ENCODE measurements at regions not wholly inside any gene's neighbourhood (a gene's known extent, or its start where the extent isn't known, plus 50 kb on each side); places are given as distances from the start of the nearest gene placed in this dataset.

DNA sequence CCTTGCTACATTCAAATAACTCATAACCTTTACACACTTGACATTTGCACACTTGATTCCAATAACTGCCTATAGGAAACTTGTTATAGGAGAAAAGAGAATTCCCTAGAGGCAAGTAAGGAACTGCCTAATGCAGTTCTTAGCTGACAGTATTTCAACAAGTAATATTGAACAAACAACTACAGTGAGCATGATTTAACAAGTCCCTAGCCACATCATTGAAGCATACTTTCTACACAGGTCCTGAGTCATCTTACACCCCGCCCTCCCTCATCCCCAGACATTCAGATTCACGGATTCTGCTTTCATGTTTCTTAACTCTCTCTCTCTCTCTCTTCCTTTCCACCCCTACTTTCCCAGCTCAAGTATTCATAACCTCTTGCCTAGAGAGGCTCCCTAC, 153.5 kb downstream of the LSM5 start:
- DNase-seq: no peak

DNA sequence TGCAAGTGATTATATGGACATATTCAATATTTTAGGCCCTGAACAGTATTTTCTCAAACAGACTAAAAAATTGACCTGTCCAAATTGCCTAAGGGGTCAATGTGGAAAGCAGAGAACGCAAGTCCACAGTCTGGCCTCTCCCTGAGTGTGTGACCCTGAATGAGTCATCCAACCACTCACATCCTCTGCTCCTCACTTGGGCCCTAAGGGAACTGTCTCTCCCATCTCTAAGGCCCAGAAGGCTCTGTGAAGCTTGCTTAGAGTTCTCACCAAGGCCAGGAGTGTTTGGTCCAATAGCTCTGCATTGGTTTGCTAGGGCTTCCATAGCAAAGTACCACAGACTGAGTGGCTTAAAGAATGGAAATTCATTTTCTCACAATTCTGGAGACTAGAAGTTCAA, 155.1 kb downstream of the LSM5 start:
- no peak for DNase-seq

DNA sequence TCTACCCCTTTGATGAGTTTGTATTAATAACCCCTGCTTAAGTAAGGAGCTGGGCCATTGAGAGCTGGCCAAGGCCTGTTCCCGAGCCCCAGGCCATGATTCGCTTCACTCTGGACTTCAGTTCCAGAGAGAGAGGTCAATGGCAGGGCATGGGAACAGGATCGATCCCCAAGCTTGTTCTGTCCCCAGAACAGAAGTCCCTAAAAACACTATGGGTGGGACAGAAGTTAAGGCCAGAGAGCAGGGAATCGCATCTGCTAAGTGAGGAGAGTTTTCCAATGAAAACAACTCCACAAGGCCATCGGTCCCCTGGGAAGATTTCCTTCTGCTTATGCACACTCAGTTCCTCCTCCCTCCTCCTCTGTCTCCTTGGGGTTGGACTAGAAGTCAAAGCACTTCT, 159.6 kb downstream of the LSM5 start:
- no peak for DNase-seq

DNA sequence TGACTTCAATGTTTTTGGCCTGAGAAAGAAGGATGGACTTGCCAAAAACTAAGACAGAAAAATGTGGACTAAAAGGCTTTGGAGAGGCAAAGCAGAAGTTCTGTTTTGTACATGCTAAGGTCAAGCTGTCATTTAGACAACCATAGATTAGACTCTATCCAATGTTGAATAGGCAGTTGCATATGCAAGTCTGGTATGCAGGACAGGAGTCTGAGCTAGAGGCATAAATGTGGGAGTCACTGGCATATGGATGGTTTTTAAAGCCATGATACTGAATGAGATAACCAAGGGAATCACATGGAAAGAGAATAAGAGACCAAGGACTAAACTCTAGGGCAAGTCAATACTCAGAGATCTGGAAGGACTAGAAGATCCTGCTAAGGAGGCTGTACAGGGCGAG, 164.1 kb downstream of the LSM5 start:
- DNase-seq: no peak

DNA sequence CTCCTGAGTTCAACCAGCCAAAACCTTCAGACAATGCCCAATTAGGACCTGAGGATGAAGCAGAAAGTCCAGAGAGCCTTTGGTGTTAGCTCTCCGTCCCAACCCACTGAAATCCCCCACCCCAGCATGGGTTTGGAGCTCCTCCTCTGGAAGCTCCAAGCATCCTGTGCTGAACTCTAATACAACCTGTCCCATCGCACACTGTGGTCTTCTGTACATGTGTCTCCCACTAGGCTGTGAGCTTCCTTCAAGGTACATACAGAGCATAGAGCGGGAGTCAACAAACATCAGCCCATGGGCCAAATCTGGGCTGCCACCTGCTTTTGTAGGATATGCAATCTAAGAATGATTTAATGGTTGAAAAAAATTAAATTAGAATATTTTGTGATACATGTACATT, 166.5 kb downstream of the LSM5 start:
- no peak for DNase-seq

DNA sequence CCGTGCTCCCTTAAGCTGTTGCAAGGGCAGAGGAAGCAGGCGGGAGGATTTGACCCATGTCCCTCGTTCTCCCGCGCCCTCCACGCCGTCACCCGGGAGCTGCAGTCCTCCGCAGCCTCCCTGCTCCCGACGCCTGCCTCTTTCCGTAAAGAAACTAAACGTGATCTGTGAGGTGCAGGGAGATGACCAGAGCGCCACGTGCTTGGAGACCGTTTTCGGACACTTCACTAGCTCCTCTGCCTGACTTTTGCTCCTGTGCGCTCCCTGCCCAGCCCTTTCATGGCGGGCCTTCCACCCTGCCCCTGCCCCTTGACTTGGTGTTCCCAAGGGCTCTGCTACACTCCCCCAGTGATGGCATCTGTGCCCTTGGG, 171.2 kb downstream of the LSM5 start:
- DNase-seq: no peak

DNA sequence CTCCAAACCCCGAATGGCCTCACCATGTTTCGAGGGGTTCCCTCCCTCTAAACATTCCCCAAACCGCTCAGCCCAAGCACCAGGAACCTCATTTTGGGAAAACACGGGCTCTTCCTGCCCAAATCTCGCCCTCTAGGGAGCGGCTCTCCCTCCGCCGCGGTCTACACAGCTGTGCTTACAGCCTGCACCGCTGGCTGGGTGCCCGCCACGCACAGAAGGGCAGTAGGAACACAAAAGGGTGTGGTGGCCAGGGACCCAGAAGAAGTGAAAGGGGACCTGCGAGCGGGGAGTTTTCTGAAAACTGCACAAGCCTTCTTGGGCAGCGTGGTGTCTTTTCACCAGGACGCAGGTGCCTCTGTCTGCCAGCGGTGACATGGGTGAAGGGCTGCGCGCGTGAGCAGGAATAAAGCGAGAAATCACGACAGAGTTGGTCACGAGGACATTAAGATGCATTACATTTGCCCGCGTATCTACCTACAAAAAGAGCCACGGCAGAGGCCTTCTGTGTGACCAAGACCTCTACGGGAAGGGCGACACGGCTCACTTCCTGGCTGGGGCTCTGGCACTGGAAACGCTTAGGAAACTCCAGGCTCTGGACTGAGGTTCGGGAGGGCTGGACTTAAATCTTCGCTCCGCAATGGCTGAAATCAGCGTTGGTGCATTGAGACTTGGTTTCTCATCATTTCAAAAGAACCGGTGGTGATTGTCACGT, 171.7 kb downstream of the LSM5 start:
- no peak for DNase-seq

DNA sequence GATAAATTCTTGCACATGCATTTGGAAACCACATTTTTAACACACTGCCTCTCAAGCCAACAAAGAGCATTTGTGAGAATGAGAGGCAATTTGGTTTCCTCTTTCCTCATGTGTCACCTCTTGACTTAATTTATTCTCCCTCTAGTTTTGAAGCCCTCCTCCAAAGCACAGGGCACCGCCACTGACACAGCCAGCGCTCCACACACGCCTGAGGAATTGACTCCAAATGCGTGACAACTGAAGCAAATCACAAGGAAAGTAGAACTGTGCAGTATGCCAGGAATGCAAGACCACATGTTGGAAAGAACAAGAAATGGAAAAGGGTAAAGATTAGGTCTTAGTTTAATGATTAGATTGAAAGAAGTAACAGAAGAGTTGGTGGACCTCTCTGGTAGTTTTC, 173.3 kb downstream of the LSM5 start:
- DNase-seq: no peak

DNA sequence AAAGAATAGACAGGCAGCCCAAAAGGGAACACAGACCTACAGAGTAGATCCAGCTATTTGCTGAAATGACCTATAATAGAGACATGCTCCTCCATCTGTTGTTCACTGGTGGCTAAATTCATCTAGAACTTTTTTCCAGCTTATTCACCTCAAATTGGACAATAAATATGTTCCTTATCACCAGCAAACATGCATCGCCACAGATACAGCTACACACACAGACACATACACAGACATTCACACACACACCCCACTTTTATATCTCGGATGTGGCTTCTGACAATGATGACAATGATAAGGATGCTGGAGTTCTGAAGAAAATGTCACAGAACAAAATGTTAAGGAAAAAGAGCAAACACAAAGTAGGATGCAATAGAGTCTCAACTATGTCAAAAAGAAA, 175.4 kb downstream of the LSM5 start:
- no peak for DNase-seq

DNA sequence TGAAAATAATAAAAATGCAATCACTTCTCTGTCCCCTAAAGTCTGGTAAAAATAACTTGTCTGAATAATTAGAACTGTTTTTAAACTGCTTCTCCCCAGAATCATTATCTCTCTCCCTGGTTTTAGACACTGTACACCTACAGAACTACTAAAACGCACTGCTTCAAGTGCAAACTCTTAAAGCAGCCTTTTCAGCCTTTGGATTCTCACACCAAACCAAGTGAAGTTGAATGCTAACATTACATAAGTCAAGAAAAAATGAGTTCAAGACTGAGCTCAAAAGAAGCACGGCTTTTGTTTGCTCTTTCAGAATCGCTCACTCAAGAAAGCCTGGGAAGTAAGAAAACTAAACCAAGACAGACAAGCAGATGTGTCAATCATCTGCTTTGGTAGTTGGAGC, 188.8 kb downstream of the LSM5 start:
- no peak for DNase-seq

DNA sequence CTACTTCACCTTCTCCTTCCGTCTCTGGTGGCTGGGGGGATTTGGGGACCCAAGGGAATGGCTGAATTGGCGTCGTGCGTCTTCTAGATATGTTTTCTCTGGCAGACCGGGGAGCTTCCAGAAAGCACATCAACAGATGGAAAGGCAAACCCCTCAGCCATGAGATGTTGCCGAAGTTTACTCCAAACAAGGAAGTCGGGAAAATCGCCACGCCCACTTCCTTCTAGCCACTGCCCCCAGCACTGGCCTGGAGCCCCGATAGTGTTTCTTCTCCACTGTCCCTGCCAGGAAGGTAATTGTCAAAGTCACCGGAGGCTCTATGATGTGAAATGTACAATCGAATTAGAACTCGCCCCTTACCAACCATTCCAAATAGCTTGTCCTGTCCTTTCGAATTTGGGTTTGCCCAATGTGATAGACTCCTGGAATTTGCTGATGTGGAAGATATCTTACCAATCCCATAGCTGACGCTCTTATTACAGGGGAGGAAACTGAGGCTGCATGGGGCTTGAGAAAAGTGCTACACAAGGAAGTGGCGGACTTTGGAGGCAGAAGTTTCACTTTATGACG, 191.0 kb downstream of the LSM5 start:
- no peak for DNase-seq

DNA sequence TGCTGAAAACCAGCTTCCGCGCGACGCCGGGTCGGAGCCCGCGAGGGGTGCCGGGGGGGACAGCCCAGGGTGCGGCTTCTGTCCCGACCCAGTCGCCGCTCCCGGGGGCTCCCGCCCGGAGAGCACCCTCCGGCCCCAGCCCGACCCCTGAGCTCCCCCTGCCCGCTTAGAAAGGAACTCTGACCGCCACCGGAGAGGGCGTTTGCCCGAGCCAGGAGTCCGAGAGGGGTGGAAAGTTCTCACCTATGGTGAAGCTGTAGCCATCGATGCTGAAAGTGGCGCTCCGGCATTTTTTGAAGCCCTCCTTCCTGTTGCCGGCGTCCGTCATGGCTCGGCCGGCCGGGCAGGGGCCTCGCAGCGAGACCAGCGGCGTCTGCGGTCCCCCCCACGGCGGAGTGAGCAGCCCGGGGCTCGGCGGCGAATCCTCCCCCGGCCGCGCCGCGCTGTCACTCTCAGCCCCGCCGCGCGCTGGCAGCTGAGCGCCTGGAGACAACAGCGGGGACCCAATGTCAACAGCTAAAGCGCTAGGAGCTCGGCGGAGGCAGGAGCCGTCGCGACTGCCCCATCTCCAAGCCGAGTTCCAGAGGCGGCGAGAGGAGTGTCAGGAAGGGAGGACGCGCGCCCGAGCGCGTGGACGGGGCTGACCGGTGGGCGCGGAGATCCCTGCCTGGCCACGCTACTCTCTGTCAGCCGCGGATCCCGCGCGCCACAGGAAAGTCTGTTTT, 191.6 kb downstream of the LSM5 start:
- DNase-seq: no peak

DNA sequence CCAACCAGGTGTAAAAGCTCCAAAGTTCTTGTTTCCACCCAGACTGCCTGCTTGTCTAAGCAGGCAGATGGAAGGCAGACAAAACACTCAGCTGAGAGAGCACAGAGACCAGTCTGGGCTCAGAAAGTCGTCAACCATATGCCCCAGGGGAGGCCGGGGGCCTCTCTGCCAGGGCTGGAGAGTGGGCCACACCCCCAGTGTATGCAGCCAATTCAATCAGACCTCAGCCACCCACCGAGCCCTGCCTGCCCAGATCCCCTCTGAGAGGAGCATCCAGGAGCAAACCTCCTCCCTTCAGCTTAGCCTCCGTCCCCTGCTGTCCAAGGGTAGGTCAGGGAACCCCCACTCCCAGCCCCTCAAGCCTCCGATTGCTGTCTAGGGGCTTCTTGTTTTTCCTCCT, 196.3 kb downstream of the LSM5 start:
- no peak for DNase-seq

DNA sequence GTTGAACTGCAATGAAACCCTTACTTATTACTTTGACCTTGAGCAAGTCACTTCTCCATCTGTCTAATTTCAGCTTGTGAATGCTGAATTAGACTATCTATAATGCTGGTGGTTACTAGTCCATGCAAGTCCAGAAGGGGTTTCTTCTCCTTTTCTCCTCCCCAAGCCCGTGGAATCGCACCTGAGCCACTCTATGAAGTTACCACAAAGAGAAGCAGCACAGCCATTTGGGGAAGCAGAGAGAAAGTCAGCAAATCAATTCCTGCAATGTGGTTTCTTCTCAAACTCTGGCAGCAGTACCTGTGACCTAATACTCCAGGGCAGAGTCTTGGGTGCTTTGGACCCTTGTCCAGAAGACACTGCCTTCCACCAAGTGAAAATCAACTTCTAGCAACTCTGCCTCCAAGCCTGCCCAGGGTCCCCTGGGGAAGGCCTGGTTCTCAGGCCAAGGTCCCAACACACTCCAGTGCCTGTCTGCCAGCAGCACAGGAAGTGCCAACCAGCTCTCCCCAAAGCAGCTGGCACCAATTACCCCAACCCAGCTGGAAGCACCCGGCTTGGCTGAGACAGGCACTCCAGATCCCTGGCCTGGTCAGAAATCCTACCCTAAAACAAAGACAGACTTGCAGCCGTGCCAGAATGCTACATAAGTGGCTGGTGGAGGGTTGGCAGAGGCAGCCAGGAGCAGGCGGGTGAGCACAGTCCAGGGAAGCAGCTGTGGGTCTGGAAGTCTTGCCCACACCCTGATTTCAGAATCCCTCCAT, 200.3 kb downstream of the LSM5 start:
- no peak for DNase-seq

DNA sequence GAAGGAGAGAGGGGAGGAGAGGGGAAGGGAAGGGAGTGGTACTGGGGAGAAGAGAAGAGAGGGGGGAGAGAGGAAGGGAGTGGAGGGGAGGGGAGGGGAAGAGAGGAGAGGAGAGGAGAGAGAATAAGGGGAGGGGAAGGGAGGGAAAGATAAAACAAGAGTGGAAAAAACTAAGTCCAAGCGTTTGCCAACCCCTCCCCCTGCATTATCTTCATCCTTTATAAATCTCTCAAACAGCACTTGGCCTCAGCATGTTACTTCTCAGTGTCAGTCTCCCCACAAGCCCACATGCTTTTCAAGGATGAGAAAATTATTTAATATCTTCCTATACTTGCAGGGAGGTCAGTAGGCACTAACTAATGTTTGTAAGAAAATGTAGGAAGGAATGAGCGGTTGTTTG, 204.5 kb downstream of the LSM5 start:
- DNase-seq: no peak

DNA sequence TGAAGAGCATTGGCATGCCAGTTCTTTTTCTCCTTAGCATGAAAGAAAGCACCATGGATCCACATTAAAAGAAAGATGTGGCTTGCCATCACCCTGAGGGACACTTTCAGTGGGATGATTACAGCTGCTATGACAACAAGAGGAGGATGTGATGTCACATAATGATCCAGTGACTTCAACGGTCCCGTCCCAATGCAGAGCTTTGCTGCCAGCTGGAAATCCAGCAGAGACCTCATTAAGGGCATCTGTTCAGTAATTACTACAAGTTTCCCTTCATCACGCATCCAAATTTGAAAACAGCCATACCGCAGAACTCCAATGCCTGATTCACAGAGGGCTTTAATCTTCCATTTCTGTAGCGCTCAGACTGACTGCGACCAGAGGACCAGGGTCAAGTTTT, 206.6 kb downstream of the LSM5 start:
- no peak for DNase-seq

DNA sequence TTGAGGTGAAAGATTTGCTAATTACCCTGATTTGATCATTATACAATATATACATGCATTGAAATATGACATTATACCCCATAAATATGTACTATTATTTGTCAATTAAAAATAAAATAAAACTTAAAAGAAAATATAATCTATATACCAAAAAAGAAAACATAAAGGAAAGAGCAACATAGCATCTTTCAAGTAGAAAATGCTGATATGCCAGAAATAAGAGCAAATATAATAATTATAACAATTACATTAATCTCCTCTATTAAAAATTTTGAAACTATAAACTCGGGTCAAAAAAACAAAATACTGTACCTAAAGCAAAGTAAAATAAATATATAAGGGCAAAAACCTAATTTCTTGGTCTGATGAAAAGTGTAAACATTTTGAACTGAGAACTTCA, 209.3 kb upstream of the PDE1C start:
- DNase-seq: no peak

DNA sequence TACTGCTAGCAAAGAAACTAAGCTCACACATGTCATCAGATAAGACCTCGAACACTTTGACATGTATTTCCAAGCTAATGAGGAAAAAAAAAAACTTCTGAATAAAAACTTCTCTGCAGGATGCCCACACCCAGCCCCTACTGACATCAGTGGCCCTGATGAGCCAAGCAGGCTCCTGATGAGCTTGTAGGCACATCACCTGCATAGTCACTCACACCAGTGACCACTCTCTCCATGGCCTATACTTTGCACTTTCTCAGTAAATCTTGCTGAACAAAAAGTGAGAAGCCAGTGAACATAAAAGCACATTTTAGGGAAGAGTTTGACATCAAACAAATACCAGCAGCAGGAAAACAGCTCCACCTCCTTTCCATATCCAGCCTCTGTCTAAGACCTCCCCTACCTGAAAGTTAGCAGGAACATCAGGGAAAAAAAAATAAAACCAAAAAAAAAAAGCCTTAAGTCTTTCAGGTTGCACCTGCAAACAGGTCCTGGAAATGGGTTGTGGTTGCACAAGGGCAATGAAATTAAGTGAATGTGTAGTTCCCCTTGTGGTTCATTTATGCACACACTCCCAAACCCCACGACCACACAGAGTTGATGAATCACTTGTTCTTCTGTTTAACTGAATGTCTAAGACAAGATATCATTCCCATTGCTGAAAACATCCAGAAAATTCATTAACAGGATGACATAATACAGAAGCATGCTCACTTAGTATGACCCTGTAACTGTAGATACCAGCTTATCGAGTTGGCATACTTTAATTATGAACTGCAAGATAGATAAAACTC, 205.2 kb upstream of the PDE1C start:
- DNase-seq: no peak

DNA sequence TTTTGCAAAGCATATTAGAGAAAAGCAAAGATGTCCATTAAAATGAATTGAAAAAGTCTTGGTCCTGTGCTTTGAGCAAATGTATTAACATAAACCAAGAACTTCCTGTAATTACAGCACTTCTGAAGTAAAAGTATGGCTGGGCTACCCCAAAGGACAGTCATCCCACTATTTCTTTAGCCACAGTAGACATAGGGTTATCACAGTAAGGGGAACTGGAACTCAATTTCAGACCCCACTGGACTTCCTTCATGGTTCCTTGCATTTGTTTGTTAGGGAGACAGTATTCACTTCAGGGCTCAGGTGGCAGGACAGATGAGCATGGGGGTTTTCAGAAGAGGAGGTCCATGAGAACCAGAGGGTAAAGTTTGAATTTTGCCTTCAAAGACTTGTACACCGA, 203.1 kb upstream of the PDE1C start:
- DNase-seq: no peak

DNA sequence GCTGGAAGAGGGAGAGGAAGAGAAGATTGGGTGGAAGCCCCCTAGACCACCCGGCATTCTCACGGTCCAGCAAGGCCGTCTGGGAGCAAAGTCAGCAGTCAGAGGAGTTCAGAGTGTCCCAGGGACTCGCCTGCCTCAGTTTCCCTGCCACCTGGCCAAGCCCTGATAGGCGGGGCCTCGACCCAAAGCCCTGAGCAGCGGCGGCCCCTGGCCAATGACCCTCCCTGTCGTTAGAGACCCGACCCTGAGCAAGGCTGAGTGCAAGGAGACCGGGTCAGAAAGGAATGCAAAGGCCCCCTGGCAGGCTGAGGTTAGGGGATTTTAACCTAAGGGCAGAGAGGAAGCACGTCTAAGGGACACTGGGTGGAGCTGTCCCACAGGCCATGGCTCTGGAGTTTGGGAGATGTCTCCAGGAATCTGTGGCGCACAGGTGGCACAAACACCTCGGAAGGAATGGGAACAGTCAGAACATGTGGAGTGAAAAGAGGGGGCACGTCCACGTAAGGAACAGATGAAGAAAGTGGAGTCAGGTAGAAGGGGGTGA, 196.8 kb upstream of the PDE1C start:
- no peak for DNase-seq

DNA sequence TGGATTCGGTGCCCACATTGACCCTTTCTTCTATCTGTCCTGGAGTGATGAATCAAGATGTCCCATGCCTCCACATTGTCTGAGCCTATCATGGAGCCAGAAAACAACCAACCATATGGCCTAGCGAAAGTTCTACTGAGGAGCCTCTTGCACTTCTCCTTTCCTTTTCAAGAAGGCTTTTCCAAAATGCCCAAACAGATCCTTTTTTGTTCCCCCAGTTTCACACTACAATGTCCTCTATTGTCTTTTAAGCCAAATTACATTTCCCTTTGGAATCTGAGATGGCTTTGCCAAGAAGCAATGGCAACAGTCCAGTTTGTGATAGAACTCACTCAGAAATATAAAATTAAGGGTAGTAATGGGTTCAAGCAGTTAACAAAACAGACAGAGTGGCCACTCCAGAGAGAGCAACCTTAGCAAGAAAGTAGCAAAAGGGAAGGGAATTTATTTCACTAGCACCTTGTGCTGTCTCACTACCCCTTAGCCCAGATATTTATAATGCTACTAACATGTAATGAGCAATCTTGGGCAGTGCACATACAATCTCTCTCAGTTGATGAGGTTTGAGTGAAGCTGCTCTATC, 194.6 kb upstream of the PDE1C start:
- no peak for DNase-seq

DNA sequence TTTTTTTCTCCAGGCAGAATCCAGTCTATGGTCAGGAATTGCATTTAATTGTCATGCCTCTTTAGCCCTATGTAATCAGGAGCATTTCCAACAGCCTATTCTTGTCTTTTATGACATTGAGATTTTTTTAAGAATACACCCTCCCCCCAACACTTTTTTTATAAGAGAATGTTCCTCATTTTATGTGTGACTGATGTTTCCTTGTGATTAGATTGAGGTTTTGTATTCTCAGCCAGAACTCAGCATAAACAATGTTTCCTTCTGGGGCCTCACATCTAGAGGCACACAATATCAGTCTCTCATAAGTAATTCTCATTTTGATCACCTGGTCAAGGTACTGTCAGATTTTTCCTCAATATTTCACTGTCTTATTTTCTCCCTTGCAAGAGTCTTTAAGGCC, 193.4 kb upstream of the PDE1C start:
- DNase-seq: no peak
